ENCODE measurements at regions not wholly inside any gene's neighbourhood (a gene's known extent, or its start where the extent isn't known, plus 50 kb on each side); places are given as distances from the start of the nearest gene placed in this dataset.

DNA sequence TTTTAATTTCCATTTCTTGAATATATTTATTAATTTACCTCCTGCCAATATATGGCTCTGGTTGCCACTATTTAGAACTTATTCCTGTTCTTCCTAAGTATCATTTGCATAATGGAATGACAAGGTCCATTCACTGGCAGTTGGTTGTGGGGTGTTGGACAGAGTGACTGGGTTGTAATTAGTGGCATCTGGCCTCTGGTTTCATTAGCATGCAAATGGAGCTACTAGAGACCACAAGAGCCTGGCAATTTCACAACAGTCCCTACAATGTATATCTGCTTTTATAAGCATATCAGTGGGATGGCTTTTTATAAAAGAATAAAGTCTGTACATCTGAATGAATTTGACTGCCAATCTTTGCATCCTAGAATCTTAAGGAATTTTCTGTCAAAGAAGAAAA, 1030.9 kb upstream of the CDH8 start:
- TF ChIP-seq CTCF (IDR thresholded peaks at IDR 0.05): no peak
- no peak for TF ChIP-seq POLR2A (IDR thresholded peaks at IDR 0.05)

Data from uterus (tissue), 2 donors.